Endodermal cell (in vitro differentiated cells): ENCODE measurements at regions not wholly inside any gene's neighbourhood (a gene's known extent, or its start where the extent isn't known, plus 50 kb on each side); places are given as distances from the start of the nearest gene placed in this dataset.
A peak's percentile ranks its signal among the peaks of the same experiment; 100 is the strongest.
"Not testable (repeated sequence)": the region's sequence is repeated elsewhere in the genome, so short reads cannot be mapped to it uniquely, and the experiment has no call there.

Experiments used
- DNase-seq: peaks from one replicate; pipeline ENCODE4 v3.0.0-alpha.2; 2017
- H3K27ac ChIP-seq: 2 replicates; pipeline ENCODE4 v1.5.1; 2013; ENCODE audit warnings: mild to moderate bottlenecking, low read depth, low read length, moderate library complexity
- H3K27me3 ChIP-seq: 2 replicates; pipeline ENCODE4 v1.6.1; 2013; ENCODE audit warnings: mild to moderate bottlenecking, low read length, moderate library complexity; ENCODE audit not compliant: insufficient read depth, control insufficient read depth, poor library complexity, severe bottlenecking
- H3K36me3 ChIP-seq: 2 replicates; pipeline ENCODE4 v1.7.0; 2013; ENCODE audit warnings: mild to moderate bottlenecking, low read length, moderate library complexity; ENCODE audit not compliant: control insufficient read depth, insufficient read depth
- H3K4me1 ChIP-seq: one replicate; pipeline ENCODE4 v1.7.0; 2013; ENCODE audit warnings: low read length; ENCODE audit not compliant: control insufficient read depth, insufficient read depth
- H3K4me3 ChIP-seq: 2 replicates; pipeline ENCODE4 v1.5.1; 2013; ENCODE audit warnings: mild to moderate bottlenecking, low read length, moderate library complexity
- H3K9ac ChIP-seq: 2 replicates; pipeline ENCODE4 v1.6.1; 2013; ENCODE audit warnings: mild to moderate bottlenecking, low read length, moderate library complexity; ENCODE audit not compliant: poor library complexity, severe bottlenecking; ENCODE audit errors: extremely low read depth
- H3K9me3 ChIP-seq: 2 replicates; pipeline ENCODE4 v1.6.1; 2013; ENCODE audit warnings: mild to moderate bottlenecking, low read length, moderate library complexity; ENCODE audit not compliant: control insufficient read depth
- H3K27ac Mint-ChIP-seq: 2 replicates; pipeline ENCODE4 v1.8.0; 2020; ENCODE audit warnings: mixed read lengths
- H3K27me3 Mint-ChIP-seq: 2 replicates; pipeline ENCODE4 v1.8.0; 2021; ENCODE audit warnings: mild to moderate bottlenecking, mixed read lengths; ENCODE audit not compliant: insufficient read depth
- H3K36me3 Mint-ChIP-seq: 2 replicates; pipeline ENCODE4 v1.8.0; 2020; ENCODE audit warnings: low read depth, mixed read lengths
- H3K4me1 Mint-ChIP-seq: 2 replicates; pipeline ENCODE4 v1.8.0; 2020; ENCODE audit warnings: mixed read lengths
- H3K4me3 Mint-ChIP-seq: 2 replicates; pipeline ENCODE4 v1.8.0; 2020; ENCODE audit warnings: mild to moderate bottlenecking, moderate library complexity, mixed read lengths
- H3K9me3 Mint-ChIP-seq: 2 replicates; pipeline ENCODE4 v1.8.0; 2020; ENCODE audit warnings: mild to moderate bottlenecking, mixed read lengths
- WGBS, 2 experiments: methylation state at CpG; one replicate each; pipeline versions ENCODE4 v1.1.5 to v1.1.7; 2013; ENCODE audit warnings: missing lambda C conversion rate in 2 of 2, mixed read lengths in 1 of 2; ENCODE audit not compliant: insufficient coverage in 1 of 2, insufficient read length in 1 of 2; 5-methylcytosine and 5-hydroxymethylcytosine counted together
- TF ChIP-seq, protein P1 (sequence below): fragments of 200-600 bp; sonication (generic); conservative IDR thresholded peaks from 2 replicates; pipeline ENCODE4 v1.5.0; 2021; ENCODE audit warnings: antibody characterized with exemption, mild to moderate bottlenecking

DNA sequence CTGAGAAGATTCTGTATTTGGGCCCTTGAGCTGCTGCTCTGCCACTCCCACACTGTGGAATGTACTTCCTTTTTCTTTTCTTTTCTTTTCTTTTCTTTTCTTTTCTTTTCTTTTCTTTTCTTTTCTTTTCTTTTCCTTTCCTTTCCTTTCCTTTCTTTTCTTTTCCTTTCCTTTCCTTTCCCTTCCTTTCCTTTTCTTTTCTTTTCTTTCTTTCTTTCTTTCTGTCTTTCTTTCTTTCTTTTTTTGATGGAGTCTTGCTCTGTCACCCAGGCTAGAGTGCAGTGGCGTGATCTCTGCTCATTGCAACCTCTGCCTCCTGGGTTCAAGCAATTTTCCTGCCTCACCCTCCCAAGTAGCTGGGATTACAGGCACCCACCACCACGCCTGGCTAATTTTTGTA is 89.8 kb downstream of the DNAAF6 start:
- not testable (repeated sequence) for H3K4me3 ChIP-seq, H3K27me3 ChIP-seq, H3K4me1 ChIP-seq, DNase-seq, H3K36me3 Mint-ChIP-seq, H3K4me3 Mint-ChIP-seq, H3K9ac ChIP-seq, H3K9me3 ChIP-seq, H3K4me1 Mint-ChIP-seq, H3K27me3 Mint-ChIP-seq, H3K36me3 ChIP-seq, H3K27ac ChIP-seq, H3K27ac Mint-ChIP-seq
- H3K9me3 Mint-ChIP-seq = peaks cover 54% of the 10 kb centered on the region
- whole genome bisulfite sequencing, 2 experiments = 88% methylated on average over 2 of the region's 2 CpGs; no CpG with 5 or more reads in 1 of the 2 experiments

DNA sequence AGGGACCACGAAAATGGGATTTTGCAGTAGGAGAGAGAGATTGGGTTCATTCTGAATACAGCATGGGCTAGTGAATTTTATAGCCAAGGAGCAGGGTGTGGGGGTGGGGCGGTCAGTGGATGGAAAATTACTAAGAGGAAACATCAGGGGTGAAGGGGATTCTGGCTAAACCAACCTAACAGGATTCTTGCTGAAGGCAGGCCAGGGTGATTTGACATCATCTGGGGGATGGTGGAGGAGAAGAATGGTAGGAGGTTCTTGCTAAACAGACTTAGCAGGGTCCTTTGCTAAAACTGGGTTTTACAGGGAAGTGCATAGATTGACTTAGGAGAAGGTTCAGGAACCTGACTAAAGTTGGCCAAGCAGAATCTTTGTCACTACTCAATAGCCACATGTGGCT is 91.9 kb downstream of the DNAAF6 start:
- H3K27ac Mint-ChIP-seq = no peak overlapping the region
- H3K4me1 ChIP-seq = no peaks in the 10 kb centered on the region
- H3K27ac ChIP-seq = no peak overlapping the region
- peaks cover 48% of the 10 kb centered on the region for H3K9me3 Mint-ChIP-seq
- H3K27me3 Mint-ChIP-seq = no peaks in the 10 kb centered on the region
- H3K36me3 Mint-ChIP-seq = no peaks in the 10 kb centered on the region
- no peak overlapping the region for H3K9ac ChIP-seq
- peak; percentile 43 for DNase-seq
- no peak overlapping the region for H3K4me3 Mint-ChIP-seq
- TF ChIP-seq, protein P1, sequence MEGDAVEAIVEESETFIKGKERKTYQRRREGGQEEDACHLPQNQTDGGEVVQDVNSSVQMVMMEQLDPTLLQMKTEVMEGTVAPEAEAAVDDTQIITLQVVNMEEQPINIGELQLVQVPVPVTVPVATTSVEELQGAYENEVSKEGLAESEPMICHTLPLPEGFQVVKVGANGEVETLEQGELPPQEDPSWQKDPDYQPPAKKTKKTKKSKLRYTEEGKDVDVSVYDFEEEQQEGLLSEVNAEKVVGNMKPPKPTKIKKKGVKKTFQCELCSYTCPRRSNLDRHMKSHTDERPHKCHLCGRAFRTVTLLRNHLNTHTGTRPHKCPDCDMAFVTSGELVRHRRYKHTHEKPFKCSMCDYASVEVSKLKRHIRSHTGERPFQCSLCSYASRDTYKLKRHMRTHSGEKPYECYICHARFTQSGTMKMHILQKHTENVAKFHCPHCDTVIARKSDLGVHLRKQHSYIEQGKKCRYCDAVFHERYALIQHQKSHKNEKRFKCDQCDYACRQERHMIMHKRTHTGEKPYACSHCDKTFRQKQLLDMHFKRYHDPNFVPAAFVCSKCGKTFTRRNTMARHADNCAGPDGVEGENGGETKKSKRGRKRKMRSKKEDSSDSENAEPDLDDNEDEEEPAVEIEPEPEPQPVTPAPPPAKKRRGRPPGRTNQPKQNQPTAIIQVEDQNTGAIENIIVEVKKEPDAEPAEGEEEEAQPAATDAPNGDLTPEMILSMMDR = no peak
- no peaks in the 10 kb centered on the region for H3K9me3 ChIP-seq
- no peak overlapping the region for H3K4me3 ChIP-seq
- no peaks in the 10 kb centered on the region for H3K4me1 Mint-ChIP-seq
- 84% methylated on average over 2 of the region's 2 CpGs; no CpG with 5 or more reads in 1 of the 2 experiments for WGBS, 2 experiments
- H3K27me3 ChIP-seq = no peaks in the 10 kb centered on the region
- no peaks in the 10 kb centered on the region for H3K36me3 ChIP-seq

DNA sequence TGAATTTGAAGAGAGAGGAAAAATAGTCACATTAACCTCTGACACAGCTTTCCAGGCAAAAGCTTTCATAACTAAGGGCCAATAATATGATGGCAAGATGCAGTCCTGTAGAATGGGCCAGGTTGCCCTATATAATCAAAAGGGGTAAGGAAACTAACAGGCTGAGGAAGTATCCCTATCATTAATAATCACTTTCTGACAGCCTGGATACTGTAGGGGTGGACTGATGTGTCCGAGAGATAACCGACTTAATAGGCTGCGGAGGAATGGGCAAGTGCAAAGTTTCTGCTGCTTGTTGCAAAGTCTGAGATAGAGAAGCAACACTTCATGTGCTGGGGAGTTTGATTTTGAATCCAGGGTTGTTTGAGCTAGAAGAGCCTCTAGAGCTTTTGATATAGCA is 94.8 kb downstream of the DNAAF6 start:
- H3K4me1 Mint-ChIP-seq = no peaks in the 10 kb centered on the region
- no peaks in the 10 kb centered on the region for H3K27me3 Mint-ChIP-seq
- H3K4me3 Mint-ChIP-seq = no peak overlapping the region
- no peak for DNase-seq
- H3K36me3 Mint-ChIP-seq = no peaks in the 10 kb centered on the region
- H3K9me3 Mint-ChIP-seq = peaks cover 55% of the 10 kb centered on the region
- no peaks in the 10 kb centered on the region for H3K27me3 ChIP-seq
- H3K4me1 ChIP-seq = no peaks in the 10 kb centered on the region
- TF ChIP-seq, protein P1 = no peak
- H3K27ac ChIP-seq = no peak overlapping the region
- H3K9ac ChIP-seq = no peak overlapping the region
- no peak overlapping the region for H3K4me3 ChIP-seq
- H3K9me3 ChIP-seq = no peaks in the 10 kb centered on the region
- H3K36me3 ChIP-seq = no peaks in the 10 kb centered on the region
- WGBS, 2 experiments = 91% methylated on average over 3 of the region's 3 CpGs; no CpG with 5 or more reads in 1 of the 2 experiments
- no peak overlapping the region for H3K27ac Mint-ChIP-seq

DNA sequence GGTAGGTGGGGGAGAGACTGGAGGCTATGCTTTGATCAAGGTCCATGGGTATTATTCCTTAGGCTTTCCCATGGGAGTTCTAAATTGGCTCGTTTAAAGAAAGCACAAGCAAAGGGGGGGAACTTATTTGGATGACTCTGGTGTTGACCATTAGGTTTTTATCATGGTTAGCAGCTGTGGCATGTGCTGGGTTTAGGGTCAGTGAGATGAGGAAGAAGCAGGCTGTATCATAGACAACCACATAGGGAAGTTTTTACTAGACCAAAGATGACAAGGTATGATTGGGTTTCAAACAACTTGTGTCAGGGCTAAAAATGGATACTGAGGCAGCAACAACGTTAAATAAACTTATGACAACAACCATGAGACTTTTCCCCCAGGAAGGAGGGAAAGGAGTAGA is 97.7 kb downstream of the DNAAF6 start:
- TF ChIP-seq, protein P1 = no peak
- H3K4me3 ChIP-seq = no peak overlapping the region
- no peak overlapping the region for H3K9ac ChIP-seq
- DNase-seq = no peak
- Mint-ChIP-seq H3K36me3 (no peaks in the 10 kb centered on the region), H3K27me3 (no peaks in the 10 kb centered on the region), H3K4me1 (no peaks in the 10 kb centered on the region), H3K9me3 (peaks cover 32% of the 10 kb centered on the region), H3K4me3 (no peak overlapping the region), H3K27ac (no peak overlapping the region)
- 75% methylated on average over 1 of the region's 2 CpGs; no CpG with 5 or more reads in 1 of the 2 experiments for WGBS, 2 experiments
- H3K27me3 ChIP-seq = no peaks in the 10 kb centered on the region
- no peak overlapping the region for H3K27ac ChIP-seq
- H3K9me3 ChIP-seq = no peaks in the 10 kb centered on the region
- no peaks in the 10 kb centered on the region for H3K4me1 ChIP-seq
- no peaks in the 10 kb centered on the region for H3K36me3 ChIP-seq
